Left hindlimb (tissue), 1 donor: ENCODE measurements at regions not wholly inside any gene's neighbourhood (a gene's known extent, or its start where the extent isn't known, plus 50 kb on each side); places are given as distances from the start of the nearest gene placed in this dataset.

Source experiments
- DNase-seq: peaks from one replicate; pipeline ENCODE4 v3.0.0-alpha.2; 2018

DNA sequence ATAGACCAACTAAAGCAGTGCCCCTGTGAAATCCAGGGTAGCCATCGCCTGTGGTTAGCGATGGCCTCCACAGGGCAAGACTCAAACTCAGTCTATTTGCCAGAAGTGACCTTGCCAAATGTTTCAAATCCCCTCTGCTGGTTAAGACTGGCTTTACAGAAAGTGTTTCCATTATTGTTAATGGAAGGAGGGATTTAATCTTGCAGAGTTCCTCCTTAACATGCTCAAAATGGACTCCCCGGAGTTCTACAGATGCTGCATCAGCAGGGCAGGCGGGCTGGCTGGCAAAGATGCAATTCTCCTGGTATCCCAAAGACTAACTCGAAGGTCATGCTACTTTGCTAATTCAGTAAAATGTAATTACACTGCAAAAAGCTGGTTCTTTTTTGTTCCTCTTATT is 313.0 kb upstream of the SLC7A11 start:
- DNase-seq: no peak

DNA sequence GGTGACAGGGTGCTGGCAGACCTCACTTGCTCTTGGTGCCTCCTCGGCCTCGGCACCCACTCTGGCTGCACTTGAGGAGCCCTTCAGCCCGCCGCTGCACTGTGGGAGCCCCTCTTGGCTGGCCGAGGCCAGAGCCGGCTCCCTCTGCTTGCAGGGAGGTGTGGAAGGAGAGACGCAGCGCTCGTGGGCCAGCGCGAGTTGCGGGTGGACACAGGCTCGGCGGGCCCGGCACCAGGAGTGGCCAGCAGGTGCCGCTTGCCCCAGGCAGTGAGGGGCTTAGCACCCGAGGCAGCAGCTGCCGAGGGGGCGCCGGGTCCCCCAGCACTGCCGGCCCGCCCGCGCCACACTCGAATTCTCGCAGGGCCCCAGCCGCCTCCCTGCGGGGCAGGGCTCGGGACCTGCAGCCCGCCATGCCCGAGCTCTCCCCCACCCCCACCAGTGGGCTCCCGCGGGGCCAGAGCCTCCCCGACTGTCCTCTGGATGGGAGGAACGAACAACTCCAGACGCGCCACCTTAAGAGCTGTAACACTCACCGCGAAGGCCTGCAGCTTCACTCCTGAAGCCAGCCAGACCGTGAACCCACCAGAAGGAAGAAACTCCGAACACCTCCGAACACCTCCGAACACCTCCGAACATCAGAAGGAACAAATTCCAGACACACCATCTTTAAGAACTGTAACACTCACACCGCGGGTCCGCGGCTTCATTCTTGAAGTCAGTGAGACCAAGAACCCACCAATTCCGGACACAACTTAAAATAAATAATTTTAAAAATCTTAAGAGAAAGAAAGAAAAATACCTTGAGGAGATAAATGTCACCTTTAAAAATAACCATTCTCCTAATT is 311.1 kb upstream of the SLC7A11 start:
- no peak for DNase-seq

- DNase-seq: no peak
Measured at GRCh38 chr4:138542191-138542776, 300.1 kb upstream of the SLC7A11 start.

GRCh38 chr4:138540056-138540800 is 298.1 kb upstream of the SLC7A11 start:
- no peak for DNase-seq

- no peak for DNase-seq
Measured at GRCh38 chr4:138538743-138539142, 296.6 kb upstream of the SLC7A11 start.

- no peak for DNase-seq
Measured at GRCh38 chr4:138537731-138538490, 295.8 kb upstream of the SLC7A11 start.

DNA sequence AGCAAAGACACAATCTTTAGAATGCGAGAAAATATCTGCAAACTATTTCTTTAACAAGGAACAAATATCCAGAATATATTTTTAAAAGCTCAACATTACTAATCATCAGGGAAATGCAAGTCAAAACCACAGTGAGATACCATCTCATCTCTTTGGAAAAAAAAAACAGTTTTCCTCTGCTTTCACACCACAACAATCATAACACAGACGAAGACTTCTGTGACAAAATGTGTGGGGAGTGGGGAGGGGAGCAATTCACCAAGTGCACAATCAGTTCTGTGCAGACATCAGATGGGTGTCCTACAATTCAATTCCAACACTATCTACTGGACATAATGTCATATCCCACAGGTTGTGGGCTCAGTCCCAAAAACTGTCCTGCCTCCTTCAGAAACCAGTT is 293.2 kb upstream of the SLC7A11 start:
- no peak for DNase-seq

GRCh38 chr4:138522366-138522765 is 280.2 kb upstream of the SLC7A11 start:
- no peak for DNase-seq

DNA sequence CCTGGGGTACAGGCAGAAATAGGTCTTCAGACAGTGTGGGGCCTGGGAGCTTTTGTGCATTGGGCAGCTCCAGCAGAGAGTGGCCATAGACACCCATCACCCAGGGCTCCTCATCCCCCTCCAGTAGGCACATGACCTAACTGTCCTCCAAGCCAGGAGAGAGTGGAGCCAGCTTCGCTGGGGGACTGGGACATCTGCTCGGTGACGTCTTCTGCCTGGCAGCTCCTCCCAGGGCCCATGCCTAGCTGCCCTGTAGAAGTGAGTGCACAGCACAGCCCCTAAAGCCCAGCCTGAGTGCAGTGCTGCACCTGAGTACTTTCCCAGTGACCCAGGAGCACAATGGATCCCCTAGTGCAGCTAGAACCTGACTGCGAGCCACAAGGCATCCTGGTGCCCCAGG is 279.7 kb upstream of the SLC7A11 start:
- DNase-seq: no peak

DNA sequence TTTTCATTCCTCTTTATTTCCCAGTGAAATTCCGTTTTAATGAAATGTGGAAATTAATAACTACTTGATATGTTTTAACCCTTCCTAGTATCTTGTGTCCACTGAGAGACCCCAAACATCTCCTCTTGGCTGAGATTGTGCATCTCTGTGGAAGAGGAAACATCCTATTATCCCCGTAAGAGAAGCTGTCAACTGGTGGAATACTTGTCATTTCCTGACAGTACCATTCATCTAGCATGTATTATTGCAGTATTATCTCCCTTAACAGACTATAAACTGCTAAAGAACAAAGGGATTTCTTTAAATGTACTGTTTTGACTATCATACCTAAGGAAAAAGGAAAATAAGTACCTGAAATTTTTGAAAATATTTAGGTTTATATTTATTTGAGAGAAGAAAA is 277.3 kb upstream of the SLC7A11 start:
- no peak for DNase-seq

GRCh38 chr4:138513535-138513934 is 271.4 kb upstream of the SLC7A11 start:
- no peak for DNase-seq

DNA sequence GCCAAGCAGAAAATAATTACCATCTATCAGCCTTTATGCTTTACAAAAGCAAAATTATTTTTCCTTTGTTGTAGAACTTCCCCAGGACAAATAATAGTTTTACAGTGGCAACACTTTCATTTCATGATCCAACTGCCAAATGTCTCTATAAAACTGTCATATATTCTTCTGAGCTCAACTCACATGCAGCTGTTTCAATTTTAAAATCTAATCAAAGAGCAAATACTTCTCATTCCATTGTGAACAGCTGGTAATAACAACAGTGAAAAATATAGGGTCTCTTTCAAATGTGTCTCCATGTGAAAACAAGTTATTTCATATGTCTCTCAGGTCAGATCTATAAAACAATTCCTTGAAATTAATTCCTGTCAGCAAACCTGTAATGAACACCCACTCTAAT is 270.6 kb upstream of the SLC7A11 start:
- no peak for DNase-seq

DNA sequence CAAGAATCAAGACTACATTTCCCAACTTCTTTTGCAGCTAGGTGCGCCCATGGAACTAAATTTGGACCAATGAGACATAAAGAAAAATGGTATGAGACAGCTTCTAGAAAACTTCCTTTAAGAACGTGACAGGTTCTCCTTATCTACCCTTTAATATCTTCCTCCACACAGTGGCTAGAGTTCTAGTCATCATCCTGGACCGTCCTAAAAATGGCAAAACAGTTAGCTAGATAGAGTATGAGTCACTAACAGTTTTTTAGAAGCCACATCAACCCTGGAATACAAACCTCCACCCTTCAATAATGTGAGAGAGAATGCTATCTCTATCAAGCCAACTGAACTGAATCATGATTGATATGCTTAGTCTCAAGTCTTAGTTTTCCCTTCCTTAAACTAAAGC is 267.9 kb upstream of the SLC7A11 start:
- no peak for DNase-seq

DNA sequence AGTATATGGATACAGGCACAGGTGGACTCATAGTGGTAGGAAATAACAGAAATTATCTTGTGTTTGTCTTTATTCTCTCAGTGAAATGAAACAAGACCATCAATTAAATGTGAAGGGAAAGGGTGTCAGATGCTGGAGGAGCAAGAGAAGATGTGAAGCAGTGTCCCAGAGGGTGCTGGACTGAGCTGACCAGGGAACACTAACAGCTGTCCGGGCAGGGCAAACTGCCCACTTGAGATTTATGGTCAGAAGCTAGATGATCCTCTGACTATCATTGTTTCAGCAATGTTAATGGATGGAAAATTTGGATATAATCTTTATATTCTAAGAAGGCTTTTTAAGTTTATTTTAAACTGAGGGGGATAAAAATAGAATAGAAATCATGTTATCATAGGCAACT is 267.2 kb upstream of the SLC7A11 start:
- no peak for DNase-seq

- DNase-seq: no peak
Measured at GRCh38 chr4:138507522-138507921, 265.4 kb upstream of the SLC7A11 start.

DNA sequence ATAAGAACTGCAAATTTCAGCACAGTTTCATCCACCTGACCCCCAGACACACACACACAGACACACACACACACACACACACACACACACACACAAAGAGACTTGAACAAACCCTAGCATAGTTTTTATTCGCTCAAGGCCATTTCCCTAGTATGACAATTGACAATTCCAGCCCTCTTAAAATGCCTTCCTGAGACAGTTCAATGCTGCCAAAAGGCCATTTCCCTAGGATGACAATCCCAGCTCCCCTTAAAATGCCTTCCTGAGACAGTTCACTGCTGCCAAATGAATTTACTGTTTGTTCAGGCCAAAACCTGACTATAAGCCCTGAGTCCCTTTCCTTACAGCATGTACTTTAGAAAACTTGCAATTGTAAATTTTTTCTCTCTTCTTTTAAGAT is 259.5 kb upstream of the SLC7A11 start:
- no peak for DNase-seq

GRCh38 chr4:138500869-138501268 is 258.7 kb upstream of the SLC7A11 start:
- DNase-seq: no peak

- no peak for DNase-seq
Measured at GRCh38 chr4:138499627-138500026, 257.5 kb upstream of the SLC7A11 start.

DNA sequence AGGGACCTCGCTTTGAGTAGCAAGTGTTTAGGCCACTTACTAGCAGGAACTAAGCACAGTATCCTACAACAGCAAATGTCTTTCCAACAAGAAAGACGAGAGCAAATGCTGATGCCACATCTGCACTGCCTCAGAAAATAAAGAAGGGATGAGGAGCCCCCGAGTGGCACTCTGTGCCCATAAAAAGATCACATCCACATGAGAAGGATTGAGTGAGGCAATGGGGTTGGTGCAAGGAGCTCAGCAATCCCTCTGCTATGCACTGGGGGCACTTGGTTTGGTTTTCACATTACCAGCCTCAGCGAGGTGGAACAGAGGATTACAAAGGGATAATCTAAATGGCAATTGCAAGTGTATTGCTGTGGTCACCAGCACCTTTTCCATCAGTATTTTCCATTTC is 252.8 kb upstream of the SLC7A11 start:
- DNase-seq: no peak

GRCh38 chr4:138494116-138494515 is 252.0 kb upstream of the SLC7A11 start:
- no peak for DNase-seq

DNA sequence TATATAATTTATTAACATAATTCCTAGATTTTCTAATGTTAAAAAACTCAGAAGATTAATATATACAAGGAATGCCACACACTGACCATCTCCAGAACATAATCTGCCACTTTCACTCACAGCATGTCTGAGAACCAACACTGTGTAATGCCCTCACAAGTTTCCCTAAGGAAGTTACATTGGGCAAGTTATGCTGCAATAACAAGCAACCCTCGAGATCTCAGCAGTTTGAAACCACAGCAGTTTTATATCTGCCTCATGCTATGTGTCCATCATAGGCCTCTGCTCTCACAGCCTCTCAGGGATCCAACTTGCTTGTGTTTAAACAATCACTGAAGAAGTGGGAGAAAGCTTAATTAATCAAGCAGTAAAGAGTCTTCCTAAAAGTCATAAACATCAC is 250.0 kb upstream of the SLC7A11 start:
- no peak for DNase-seq

GRCh38 chr4:138488533-138488932 is 246.4 kb upstream of the SLC7A11 start:
- no peak for DNase-seq

GRCh38 chr4:138487670-138488069 is 245.5 kb upstream of the SLC7A11 start:
- DNase-seq: no peak
